Activated CD4-positive, alpha-beta T cell treated with anti-CD3 and anti-CD28 coated beads, Interleukin-10, Interleukin-2, amounts not matched to agents 100 ng/mL and 50 ng/mL, durations not matched to agents 16 hours and 8 hours (primary cell): ENCODE measurements at regions not wholly inside any gene's neighbourhood (a gene's known extent, or its start where the extent isn't known, plus 50 kb on each side); places are given as distances from the start of the nearest gene placed in this dataset.

Experiments used
- DNase-seq: peaks from one replicate; pipeline ENCODE4 v3.0.0-alpha.2; 2020

DNA sequence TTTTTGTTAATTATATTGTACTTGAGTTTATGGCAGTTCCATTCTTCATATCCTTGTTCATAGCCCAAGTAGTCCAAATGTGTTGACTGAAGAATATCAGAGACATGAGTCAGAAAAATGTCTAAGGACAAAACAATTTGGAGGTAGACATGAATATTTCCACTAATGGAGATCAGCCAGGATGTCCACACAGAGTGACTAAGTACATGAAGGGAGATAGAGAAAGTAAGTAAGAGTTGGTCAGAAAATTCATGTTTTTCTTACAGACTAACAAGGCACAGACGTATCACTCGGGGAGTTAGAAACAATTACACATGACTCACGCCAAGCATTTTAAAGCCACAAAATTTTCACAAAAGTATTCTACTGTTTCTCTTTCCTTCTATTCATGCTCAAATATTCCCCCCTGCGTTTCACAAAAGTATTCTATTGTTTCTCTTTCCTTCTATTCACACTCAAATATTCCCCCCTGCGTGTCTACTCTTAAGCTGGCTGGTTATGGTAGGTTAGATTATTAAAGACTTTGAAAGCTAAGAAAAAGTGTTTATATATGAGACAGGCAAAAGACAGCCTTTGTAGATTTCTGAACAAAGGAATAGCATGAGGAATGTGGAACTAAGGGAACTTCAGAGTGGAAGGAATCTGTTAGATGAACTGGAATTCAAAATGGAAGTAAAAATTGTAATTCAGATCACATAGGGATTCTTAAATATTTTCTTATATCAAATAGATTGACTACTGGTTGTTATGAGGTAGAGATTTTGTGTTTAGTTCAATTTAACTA, 648.7 kb upstream of the CCDC54 start:
- DNase-seq: no peak

DNA sequence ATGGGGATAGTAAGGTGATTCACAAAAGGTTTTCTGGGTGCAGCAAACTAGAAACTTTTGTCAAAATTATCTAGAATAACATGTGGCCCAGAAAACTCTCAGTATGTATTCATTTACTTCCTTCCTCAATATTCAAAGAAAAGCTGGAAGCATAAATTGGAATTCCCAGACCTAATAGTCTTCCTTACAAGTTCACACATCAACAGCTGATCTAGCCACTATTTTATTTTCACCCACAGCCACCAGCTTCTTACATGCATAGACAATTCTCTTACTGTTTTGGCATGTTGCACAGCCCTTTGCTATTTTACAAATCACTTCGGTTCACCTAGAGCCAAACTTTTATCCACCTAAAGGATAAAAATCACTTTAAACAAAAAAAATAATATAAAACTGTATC, 647.8 kb upstream of the CCDC54 start:
- DNase-seq: no peak

DNA sequence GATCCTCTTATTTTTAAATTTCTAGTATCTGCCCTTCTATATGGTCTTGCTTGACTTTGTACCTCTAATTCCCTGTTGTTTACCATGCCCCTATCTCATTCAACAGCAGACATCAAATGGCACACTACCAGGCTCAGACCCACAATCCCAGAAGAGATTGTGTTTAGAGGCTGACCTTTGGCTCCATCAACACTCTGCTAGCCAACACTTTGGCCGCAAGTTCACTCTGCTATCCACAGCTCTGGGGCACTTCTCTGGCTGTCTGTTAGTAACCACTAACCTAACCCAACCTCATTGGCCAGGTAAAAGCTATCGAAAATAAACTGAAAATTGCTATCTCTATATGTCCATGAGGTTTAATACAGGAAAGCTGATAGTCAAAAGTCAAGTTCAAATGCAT, 646.0 kb upstream of the CCDC54 start:
- no peak for DNase-seq

DNA sequence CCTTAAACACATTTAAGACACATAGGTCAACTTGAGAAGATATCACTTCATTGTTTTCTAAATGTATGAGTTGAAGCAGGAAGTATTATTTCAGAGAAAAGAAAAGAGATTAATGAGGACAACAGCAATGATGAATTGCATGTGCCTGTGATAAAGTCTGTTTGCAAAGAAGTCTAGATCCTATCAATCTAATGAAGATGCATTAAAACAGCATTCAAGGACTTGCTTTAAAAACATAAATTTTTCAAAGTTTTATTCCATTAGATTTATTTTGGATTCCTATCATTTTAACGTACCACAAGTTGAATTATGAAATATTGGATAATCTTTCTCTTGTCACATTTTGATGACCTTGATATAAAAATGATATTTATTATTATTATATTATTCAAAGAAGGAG, 642.5 kb upstream of the CCDC54 start:
- DNase-seq: no peak

DNA sequence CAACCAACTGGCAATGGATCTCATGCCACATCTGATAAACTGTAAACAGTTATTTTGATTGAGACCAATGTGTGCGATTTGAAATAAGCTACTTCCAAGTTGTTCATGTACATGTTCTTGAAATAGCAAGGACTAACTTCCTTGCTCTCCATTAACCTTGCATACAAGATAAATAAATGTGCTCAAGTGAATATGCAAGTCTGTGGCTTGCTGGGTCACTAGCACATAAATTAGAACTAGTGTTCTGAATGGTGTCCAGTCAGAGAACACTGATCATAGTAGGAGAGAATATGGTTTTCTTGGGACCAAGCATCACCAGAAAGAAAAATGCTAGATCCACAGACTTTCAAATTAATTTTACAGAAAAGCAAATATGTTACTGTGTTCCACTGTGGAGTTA, 640.0 kb upstream of the CCDC54 start:
- DNase-seq: no peak

DNA sequence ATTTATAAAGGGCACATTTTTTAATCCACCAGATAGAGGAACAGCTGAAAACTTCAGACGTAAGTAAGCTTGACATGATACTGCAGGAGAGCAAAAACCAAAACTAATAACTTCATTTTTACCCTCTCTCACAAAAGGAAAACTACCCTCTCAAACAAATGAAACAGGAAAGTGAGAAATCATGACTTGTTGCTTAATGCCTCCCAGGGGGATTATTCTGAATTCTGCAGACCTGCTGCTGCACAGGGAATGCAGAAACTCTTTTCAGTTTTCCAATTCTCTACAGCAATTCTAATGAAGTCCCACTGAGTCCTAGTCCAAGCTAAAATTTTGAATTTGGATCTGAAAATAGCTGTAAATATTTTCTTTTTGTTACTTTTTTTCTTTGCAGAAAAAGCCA, 637.1 kb upstream of the CCDC54 start:
- DNase-seq: no peak

DNA sequence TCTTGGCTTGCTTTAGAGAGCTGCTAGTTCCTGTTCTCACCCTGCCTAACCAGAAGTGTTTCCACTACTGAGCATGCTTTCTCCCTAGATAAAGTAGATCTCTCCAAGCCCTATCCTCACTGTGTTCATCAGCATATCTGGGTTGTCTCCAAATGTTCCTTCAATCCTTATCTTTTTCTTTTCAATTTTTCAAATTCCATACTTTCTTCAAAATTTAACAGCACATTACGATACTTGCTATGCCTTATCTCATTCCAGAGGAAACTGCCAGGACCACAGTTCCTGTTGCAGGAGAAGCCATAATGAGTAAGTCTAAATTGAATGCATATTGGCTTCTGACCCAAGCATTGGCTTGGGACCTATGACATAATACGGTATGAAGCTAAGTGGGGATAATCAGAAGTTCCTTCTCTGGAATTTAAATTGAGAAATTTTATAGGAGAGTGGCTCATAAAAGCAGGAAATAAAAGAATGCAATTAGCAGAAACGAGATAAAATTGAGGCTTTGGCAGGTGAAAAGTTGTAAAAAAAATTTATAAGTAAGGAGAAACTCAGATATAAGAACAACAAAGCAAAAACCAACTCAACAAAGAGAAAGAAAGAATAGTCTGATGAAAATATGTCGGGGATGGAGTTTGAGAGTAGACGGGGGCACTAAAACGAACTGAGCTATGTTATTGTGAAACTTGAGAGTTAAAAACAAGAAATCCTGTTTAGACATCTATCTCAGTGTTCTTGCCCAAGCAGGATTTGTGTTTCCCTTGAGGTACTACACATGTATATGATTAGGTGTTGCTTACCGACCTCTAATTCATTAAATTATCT, 631.7 kb upstream of the CCDC54 start:
- DNase-seq: no peak

DNA sequence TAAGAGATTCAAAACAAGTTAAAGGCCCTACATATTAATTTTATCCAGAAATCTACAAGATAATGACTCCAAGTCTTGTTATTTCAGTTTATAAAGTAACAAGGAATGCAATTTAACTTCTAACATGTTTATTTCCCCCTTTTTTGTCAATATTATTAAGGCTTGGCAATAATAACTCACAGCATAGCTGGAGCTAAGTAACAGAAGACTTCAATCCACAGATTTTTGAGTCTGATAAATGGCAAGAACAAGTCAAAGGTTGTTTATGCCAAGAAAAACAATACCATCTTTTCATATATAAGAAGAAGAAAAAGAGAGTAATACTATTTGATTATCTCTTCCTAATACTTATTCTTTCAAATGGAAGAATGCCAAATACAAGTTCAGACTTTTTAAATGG, 631.0 kb upstream of the CCDC54 start:
- DNase-seq: no peak

DNA sequence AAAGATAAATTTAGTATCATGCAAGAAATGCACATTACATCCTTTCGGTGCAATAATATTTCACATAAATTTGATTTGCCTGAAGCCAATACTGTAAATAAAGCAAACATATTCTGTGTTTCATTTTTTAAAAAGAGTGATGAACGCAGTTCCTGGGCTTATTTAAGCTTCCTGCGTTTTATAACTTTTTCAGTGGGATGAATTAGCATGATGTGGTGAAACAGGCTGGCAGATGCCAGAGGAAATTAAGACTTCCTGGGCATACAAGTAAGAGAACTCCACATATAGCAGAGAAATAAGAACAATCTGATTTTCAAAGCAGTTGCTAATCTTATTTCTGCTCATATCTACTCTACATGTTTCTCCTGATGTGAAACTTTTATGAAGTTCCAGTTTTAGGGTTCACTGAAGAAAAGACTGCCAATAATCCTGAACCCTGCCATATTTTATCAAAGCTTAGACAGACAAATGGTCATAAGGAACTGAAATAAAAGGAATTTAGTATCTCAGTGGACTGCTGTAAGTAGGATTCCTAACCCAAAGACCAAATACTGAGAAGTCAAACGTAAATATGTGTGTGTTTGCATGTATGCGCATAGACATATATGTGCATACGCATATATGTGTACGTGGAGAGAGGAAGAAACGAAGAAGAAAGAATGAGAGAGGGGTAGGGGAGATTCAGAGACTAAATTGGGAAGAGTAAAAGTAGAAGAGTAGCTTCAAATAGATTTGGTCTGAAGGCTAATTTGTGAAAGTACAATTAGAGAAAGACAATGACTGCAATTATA, 628.6 kb upstream of the CCDC54 start:
- no peak for DNase-seq

DNA sequence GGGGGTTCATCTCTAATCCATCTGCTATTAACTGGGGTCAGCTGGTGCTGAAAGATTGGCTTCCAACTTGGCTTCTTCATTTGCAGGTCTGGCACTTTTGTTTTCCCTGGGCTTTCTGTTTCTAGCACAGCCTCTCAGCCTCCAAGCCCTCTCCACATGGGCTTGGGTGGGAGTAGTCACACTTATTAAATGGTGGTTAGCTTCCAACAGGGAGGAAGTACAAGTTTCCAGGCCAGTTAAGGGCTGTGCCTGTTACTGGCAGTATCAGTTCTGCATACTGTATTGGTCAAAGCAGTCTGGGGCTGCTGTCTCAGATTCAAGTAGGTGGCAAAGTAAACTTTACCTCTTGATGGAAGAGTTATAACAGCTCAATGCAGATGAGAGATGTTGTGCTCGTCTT, 627.1 kb upstream of the CCDC54 start:
- no peak for DNase-seq

DNA sequence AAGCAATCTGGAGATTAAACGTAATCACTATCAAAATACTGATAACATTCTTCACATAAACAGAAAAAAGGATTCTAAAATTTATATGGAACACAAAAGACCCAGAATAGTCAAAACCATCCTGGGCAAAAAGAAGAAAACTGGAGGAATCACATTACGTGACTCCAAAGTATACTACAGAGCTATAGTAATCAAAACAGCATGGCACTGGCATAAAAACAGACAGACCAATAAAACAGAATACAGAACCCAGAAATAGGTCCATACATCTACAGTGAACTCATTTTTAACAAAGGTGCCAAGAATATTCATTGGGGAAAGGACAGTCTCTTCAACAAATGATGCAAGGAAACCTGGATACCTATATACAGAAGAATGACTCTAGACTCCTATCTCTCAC, 621.9 kb upstream of the CCDC54 start:
- DNase-seq: no peak

DNA sequence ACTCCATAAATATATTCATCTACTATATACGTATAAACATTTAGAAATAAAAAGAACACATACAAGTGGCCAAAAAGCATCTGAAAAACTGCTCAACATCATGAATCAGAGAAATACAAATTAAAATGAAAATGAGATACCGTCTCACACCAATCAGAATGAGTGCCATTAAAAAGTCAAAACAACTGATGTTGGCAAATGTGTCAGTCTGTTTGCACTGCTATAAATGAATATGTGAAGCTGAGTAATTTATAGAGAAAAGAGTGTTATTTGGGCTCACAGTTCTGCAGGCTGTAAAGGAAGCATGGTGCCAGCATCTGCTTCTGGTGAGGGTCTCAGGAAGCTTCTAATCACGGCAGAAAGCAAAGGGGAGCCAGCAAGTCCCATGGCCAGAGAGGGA, 620.3 kb upstream of the CCDC54 start:
- DNase-seq: no peak

DNA sequence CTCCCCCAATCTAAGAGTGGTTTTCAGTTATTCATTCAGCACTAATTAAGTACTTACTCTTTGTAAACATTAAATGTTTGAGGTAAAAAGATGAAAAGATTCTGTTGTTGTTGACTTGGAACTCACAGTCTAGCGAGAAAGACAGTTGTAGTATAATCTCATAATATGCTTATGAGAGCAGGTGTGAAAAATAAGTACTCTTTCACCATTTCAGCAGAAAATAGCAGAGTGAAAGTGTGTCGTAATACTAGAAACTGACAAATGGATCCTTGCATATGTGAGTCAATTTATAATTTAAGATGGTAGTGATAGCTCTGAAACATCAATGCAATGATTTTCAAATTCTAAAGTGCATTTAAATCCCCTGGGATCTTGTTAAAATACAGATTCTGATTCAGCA, 618.8 kb upstream of the CCDC54 start:
- no peak for DNase-seq

DNA sequence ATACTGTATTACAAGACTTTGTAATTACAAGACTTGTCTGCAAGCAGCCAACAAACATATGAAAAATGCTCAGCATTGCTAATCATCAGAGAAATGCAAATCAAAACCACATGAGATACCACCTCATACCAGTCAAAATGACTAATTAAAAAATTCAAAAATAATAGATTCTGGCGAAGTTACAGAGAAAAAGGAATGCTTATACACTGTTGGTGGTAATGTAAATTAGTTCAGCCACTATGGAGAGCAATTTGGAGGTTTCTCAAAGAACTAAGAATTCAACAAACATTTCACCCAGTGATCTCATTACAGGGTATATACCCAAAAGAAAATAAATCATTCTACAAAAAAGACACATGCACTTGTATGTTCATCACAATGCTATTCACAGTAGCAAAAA, 617.5 kb upstream of the CCDC54 start:
- no peak for DNase-seq

DNA sequence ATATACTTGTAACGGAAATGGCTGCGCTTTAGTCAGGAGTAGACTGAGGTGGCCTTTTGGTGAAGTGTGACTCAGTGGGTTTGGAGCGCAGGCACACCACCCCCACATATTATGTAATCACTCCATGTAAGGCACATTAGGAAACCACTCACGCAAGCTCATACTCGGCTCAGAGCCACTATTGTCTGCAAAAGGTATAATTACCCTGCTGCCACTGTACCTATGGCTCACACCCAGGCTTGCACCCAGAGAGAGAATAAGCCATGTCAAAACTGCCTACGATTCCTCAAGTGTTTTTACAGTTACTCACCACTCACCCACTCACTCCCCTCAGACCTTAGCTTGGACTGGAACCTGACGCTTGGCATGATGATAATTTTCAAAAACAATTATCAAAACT, 611.9 kb upstream of the CCDC54 start:
- no peak for DNase-seq

DNA sequence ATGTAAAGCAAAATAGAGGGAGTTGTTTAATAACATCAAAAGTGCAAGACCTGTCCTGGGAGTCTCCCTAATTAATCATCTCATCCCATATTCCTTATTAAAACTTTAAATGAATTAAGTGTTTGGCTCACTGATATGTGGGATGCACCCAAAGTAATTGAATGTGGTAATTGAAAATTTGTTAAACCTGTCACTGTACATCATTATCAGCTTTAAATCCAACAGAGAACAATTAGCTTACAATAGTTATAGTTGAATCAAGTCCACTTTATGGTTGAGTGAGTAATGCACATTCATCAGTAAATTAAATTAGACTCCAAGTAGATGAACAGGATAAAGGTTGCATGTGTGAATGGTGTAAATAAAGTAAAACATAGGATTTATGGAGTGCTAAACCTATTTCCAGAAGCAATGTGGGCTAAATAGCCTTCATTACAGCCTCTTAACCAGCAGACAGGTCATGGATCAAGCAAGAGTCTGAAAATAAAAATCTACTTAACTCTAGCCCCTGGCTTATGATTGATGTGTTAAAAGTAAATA, 608.2 kb upstream of the CCDC54 start:
- DNase-seq: no peak

DNA sequence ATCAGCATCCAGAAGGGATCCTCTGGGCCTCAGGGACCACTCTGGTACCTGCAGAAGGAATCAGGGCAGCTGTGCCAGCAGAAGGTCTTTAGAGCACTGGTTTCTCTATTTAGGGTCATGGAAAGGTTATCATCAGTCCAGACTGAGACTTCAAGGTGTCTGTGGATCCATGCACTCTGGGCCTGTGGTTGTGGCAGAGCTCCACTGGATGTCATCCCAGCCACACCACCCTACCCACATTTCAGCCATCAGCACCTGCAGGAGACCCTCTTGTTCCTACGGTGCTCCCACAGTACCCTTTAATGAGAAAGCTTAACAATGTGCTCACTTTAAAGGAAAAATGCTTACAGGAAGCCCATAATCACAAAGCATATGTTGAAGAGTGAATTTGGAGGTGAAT, 603.4 kb upstream of the CCDC54 start:
- no peak for DNase-seq

DNA sequence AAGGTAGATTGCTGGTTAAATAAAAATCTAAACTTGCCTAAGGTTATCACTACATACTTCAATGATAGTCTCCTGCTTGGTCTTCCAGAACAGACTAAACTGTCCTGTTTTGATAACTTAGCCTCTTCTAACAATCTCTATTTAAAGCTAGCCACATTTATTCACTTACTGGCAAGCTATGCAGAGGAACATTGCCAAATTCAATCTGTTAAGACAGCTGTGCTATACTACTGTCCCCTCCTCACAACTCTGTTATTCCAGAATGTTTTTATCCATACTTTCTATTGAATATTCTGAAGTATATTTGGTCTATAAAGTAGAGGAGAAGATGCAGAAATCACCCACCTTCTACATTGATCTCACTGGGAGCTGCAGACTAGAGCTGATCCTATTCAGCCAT, 594.0 kb upstream of the CCDC54 start:
- no peak for DNase-seq

DNA sequence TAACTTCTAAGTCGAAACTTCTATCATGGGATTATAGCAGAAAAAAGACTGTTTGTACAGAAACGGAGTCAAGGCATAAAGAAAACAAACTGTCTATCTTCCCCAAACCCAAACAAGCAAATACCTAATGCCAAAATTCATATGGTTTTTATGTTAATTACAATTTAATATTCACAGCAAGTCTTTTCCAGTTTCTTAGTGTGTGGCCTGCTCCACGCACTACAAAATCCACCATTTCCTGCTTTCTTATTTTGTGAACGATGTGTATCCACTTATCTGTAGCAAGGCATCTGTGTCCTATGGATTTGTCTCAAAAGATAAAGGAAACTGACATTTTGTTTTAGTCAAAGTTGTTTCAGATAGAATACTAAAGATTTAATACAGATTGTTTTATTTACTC, 588.0 kb upstream of the CCDC54 start:
- no peak for DNase-seq

DNA sequence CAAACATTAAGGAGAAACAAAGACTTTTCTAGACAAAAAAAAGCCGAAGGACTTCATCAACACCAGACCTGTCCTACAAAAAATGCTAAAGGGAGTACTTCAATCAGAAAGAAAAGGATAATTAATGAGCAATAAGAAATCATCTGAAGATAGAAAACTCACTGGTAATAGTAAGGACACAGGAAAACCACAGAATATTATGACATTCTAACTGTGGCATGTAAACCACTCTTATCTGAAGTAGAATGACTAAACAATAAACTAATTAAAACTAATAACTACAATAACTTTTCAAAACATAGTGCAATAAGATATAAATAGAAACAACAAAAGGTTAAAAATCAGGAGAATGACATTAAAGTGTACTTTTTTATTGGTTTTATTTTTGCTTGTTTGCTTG, 584.5 kb upstream of the CCDC54 start:
- DNase-seq: no peak

DNA sequence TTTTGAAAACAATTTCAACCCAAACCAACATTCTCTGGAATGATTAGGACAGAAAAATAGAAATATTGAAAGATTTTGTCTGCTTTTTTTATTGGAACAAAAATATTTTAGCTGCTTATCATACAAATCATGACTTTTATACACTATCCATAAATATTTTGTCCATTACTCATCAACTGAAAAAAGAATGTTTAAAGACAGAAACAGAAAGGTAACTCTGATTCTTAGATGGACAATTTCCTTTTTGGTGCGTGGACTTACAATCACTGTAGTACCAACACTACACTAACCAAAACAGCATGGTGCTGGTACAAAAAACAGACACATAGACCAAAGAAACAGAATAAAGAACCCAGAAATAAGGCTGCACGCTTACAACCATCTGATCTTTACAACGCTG, 582.8 kb upstream of the CCDC54 start:
- no peak for DNase-seq

DNA sequence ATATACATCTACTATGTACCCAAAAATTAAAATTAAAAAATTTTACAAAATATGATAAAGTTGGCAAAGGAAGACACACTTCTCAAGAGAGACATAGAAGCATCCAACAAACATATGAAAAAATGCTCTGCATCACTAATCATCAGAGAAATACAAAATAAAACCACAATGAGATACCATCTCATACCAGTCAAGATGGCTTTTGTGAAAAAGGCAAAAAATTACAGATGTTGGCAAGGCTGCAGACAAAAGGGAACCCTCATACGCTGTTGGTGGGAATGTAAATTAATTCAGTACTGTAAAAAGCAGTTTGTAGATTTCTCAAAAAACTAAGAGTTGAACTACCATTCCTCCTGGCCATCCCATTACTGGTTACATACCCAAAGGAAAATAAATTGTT, 581.7 kb upstream of the CCDC54 start:
- no peak for DNase-seq

DNA sequence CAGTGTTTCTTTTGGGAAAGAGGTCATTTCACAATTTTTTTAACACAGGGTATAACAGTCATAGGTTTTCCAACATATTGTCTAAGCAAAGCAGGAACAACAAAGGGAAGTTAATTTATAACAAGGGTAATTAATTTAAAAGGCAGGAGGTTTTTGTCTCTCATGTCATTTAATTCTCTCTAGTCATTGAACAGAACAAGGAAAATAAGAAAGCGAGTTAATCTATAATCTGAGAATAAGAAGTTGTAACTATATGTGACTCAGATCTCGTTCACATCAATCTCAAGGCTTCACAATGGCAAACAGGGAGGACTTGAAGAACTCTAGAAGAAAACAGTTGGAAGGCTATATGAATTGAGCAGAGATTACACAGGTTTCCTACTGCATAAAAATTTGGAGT, 579.8 kb upstream of the CCDC54 start:
- no peak for DNase-seq

DNA sequence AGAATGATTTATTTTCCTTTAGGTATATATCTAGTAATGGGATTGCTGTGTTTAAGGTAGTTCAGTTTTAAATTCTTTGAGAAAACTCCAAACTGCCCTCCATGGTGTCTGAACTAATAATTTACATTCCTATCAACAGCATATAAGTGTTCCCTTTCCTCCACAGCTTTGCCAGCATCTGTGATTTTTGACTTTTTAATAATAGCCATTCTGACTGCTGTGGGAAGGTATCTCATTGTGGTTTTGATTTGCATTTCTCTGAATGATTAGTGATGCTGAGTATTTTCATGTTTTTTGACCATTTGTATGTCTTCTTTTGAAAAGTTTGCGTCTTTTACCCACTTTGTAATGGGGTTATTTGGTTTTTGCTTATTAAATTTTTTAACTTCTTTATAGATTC, 571.6 kb upstream of the CCDC54 start:
- DNase-seq: no peak
